HG02884 (cell line): ENCODE measurements at regions not wholly inside any gene's neighbourhood (a gene's known extent, or its start where the extent isn't known, plus 50 kb on each side); places are given as distances from the start of the nearest gene placed in this dataset.

Source experiments
- ATAC-seq: cut with Tn5 transposase; IDR thresholded peaks from one replicate; pipeline ENCODE4 v1.9.1; 2021; ENCODE audit warnings: mild to moderate bottlenecking, moderate library complexity; ENCODE audit not compliant: unreplicated experiment

- ATAC-seq, result no peak
Measured at GRCh38 chr10:117948493-117948892, 98.2 kb downstream of the RAB11FIP2 start.

GRCh38 chr10:117950408-117950807 is 96.3 kb downstream of the RAB11FIP2 start:
- ATAC-seq, result no peak
